OCI-M2 (cell line): ENCODE measurements at regions not wholly inside any gene's neighbourhood (a gene's known extent, or its start where the extent isn't known, plus 50 kb on each side); places are given as distances from the start of the nearest gene placed in this dataset.

Source experiments
- DNase-seq: peaks from one replicate; lab custom pipeline; 2025; ENCODE audit not compliant: unreplicated experiment; lab: John Stamatoyannopoulos, UW

DNA sequence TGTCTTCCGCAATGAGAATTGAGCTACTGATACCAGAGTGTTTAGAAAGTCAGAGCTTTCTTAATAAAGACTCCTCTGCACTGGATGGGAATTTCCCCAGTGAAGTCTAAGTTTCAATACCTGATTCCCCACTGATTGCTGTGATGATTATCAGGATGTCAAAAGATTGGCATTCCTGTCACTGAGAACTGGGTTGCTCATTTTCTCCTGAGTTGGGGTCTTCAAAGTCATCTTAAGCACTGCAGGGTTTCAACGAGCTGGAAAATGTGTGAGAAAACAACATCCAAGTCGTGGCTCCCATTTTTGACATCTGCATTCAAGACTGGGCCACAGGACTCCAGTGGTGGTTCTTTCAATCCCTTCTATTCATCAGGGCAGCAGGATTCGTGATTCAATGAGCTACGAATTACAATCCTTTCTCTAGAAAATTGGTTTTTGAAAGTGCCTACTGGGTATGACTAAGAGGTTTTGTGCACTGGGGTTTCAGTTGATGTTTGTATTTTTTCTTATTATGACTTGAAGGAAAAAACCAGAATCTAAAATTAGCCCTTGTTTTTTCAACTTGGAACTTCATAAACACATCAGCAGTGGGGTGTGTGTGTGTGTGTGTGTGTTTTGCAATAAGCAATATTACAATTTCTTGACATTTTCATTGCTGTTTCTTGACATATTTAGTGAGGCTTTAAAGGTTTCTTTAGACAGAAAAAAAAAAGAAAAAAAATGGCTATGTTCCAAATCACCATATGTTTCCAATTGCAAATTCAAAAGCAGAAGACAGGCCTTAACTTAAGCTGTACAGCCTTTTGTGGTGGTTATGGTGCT, 233.0 kb downstream of the FAM76B start:
- DNase-seq = no peak

DNA sequence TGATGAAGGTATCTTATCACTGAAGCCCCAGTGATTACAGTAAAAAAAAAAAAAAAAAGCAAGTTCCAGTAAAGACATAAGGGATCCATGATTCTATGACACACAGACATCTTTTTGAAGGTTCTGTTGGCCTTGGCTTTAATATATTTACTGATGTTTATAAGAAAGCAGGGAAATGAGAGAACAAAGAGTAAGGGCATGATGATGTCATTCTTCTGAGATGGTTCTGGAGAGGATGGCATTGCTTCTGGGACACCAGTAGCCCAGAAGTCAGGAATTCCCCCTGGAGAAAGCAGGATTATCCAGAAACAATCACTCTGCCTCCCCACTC, 233.6 kb downstream of the FAM76B start:
- no peak for DNase-seq

DNA sequence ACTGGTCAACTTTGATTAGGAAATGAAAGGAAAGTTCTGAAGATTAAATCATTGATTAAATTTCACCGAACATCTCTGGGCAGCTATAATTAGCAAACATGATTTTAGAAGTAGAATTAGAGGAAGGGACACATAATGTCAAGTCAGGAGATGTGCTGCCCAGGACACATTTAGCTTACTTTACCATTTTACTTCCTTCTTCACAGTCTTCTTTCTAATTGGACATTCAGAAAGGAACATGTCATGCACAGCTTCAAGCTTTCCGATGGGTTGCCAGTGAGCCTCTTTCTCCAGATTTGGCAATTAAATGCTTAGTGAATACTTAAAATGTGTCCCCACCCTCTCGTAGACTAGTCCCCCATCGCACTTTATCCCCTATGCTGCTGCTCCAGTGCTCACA, 234.7 kb downstream of the FAM76B start:
- no peak for DNase-seq

DNA sequence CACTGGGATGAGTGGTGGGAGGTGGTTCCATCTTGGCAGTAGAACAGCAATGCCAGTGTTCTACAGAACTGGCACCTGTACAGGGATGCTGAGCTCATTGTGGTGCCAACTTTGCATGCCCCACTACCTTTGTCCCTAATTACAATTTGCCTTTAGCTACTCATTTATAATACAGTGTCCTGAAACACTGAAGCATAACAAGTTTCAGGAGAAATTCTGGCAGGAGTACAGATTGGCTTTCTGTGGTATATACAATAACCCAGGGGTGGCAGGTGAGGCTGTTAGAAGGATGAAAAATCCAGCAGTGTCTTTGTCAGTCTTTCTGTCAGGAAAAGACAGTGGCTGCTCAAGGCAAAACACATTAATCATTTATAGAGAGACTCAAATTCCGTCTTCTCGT, 240.3 kb downstream of the FAM76B start:
- no peak for DNase-seq

DNA sequence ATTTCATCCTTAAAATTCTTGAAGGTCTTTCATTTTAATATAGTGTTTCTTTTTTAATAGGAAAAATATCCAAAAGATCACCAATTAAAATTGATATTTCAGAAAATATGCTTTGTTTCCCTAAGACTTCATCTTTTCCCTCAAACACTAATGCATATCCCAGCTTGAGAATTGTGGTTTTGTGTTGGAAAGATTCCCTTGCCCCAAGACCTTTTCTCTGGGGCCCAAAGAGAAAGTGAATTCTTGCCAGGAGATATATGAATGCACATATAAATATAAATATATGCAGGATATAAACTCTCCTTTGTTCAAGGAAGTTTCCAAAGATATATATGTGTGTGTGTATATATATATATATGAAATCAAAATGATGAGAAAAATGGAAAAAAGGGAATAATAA, 241.2 kb downstream of the FAM76B start:
- DNase-seq = no peak

DNA sequence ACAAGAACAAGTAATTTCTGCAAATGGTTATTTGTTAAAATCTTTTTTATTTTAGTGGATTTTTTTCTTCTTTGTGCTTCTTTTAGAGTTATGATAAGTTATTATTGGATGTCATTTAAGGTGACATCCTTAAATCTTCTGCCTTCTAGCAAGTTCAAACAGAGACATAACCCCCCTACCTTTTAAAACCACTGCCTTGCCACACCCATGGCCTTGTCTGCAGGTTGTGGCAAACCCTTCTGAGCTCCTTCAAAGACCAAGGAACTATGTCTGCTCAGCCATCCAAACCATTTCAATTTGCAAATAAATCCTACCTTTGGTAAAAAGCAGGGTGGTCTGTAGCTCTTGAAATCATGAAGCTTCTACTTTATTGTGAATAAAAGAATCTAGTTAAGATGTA, 241.6 kb downstream of the FAM76B start:
- no peak for DNase-seq

DNA sequence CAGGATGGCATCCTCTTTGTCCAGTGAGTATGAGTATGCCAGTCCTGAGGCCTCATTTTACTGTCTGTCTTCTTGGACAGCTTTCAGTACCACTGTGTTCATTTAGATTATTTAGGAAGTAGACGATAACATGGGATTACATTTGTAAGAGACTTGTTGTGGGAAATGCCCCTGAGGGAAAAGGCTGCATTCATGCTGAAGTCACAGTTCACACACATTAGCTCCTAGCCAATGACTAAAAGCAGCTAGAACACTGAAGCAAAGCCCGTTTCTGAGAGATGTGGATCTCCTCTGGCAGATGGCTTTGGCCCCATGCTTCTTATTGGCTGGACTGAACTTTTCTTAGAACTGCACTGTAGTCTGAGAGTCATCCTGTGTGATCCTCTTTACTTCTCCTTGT, 242.4 kb downstream of the FAM76B start:
- no peak for DNase-seq

DNA sequence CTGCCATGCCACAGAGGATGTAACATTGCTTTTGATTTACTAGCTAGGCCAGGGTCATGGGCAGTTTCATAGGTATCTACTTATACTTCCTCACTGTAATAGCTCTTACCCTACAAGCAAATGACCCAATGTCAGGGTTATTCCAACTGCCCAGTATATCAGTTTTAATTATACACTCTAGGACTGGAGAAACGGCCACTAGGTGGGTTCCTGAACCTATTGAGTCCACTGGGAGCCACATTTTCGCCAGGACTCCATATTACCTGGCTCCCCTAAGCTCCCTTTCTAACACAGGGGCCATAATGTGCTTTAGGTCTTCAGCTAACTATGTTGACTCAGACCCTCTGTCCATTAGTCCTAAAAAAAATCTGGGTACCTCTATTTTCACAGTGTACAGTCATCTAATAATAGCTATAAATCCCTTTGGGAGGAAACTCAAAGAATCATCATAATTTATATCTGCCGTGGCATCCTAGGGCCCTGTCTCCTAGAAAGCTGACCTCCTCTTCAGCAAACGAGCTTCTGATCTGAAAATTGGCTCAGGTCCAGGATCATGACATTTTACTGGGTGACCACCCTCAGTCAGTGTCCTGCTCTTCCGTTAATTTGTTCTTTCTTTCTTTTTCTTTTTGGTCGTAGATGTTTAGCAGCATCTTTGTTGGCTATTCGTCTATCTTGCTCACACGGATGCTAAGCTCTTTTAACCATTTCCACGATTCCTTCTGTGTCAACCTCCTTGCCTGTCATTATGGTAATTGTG, 244.3 kb downstream of the FAM76B start:
- no peak for DNase-seq

DNA sequence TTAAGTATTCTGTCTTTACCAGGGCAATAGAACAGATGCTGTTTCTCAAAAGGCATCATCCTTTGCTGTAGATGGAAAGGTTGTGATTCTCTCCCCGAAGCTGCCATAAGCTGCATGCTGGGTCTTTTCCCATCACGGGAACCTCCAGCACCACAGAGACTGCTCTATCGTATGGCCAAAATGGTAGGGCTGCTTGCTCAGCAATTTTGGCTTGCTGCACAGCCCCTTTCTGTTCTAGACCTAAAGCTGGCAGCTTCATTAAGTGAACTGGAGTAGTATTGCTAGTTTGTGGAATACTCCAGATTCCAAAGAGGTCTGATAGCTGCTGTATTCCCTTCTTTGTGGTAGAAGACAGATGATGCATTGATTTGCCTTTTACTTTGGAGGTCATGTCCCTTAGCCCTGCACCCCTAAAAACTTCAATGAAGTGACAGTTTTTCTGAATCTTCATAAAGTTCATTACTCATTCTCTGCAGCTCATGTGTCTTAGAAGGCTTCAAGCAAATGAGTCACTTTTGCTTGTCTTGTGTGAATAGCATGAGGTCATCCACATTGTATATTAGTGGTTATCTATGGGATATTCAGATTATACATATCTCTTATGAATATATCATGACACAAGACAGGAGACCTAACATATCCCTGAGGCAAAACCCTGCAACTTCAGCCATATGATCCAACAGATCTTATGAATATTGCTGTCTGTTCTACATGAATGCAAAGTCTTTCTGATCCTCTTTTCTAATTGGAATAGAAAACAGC, 245.3 kb downstream of the FAM76B start:
- DNase-seq = no peak

DNA sequence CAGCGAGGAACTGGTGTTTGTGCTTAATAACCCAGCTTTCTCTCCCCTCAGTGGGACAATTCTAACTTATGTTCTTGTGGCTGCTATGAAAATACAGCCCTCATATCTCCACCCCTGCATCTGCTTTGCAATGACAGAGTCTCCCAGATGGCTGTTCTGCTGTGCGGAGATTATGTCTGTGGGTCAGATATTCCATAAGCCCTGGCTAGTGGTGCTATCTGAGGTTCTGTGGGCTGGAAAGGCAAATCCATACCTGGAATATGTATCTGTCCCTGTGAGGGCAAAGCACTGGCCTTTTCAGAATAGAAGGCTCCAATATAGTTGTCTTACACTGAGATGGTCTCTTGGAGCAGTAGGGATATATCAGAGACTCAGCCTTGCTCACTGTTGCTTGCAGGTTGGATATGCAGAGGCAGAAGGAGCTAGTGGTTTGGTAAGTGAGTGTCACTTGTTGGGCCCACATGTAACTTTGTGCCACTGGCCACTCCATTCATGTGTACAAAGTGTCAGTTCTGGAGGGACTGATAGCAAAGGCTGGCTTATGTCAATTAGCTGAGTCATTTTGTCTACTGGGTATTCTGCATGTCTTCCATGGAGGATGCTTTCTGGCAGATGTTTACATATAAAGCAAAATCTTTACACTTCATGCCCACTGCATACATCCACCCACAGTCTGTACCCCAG, 246.6 kb downstream of the FAM76B start:
- peak; percentile 30 for DNase-seq

DNA sequence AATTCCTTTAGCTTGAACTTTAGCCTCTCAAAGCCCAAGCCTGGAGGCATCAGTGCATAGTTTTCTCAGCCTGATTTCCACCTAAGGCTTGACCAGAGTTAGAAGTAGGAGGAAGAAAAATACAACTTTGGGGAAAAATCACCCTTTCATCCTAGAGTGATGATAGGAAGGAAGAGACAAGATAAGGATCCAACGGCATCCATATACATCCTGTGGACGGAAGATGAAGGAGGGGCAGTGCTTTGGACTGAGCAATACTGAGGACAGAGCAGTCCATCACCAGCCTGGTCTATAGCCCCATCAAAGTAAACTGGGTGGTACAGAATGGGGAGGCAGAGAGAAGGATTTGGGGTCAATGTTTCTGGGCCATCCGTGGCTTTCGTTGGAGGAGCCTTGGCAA, 247.9 kb downstream of the FAM76B start:
- DNase-seq = no peak

DNA sequence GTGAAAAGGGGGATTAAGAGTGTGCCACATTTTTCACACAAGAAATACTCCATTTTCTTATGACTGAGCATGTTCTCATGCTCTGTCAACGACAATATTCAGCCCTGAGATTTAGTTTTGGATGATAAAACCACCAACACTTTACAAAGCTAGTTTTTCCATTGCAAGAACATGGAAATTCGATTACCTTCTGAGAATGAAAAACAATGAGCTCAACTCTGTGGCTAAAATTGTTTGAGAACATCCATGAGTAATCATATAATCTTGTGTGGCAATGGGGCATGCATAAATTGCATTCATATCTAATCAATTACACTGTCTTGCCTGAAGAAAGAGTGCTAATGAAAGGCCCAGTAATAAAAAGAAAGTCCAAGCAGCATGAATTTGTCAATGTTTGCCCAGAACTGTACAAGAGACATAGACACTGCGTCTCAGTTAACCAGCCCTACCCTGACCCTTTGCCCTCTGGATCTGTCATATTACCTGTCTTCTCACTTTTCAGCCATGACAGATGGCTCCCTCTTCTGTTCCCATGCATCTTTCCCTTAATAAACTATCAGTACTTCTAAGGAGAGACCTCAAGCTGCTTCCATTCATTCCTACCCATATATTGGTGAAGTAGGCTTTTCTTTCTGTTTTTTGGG, 253.4 kb downstream of the FAM76B start:
- no peak for DNase-seq

DNA sequence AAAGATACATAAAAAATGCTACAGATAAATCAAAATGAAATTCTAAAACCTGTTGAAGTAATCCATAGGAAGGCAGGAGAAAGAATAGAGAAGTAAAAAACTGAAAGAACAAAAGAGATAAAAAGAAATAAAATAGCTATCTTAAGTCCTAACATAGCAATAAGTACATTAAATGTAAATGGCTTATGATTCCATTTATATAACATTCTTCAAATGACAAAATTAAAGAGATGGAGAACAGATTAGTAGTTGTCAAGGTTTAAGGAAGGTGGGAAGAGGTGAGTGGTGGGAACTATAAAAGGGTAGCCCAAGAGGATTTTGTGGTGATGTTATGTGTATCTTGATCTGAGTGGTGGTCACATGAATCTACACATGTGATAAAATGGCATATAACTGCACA, 254.8 kb downstream of the FAM76B start:
- no peak for DNase-seq

DNA sequence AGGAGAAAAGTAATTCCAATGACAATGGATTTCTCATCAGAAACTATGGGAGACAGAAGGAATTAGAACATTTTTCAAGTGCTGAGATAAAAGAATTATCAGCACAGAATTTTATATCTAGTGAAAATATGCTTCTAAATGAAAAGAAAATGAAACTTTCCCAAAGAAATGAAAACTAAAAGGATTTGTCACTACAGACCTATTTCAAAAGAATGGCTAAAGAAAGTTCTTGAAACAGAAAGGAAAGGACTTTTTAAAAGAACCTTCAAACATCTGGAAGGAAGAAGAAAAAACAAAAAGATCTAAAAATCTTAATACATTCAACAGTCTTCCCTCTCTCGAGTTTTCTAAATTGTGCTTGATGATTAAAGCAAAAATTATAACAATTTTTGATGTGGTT, 255.4 kb downstream of the FAM76B start:
- DNase-seq = no peak

DNA sequence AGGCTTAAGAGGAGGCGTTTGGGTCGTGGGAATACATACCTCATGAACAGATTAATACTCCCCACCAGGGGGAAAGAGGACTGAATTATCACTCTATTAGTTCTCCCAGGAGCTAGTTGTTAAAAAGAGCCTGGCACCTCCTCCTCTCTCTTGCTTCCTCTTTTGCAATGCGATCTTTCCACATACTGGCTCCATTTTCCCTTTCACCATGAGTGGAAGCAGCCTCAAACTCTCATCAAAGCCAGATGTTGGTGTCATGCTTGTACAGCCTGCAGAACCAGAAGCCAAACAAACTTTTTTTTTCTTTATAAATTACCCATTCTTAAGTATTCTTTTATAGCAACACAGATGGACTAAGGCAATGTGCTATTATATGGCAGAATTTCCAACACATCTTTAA, 258.5 kb downstream of the FAM76B start:
- DNase-seq = no peak

DNA sequence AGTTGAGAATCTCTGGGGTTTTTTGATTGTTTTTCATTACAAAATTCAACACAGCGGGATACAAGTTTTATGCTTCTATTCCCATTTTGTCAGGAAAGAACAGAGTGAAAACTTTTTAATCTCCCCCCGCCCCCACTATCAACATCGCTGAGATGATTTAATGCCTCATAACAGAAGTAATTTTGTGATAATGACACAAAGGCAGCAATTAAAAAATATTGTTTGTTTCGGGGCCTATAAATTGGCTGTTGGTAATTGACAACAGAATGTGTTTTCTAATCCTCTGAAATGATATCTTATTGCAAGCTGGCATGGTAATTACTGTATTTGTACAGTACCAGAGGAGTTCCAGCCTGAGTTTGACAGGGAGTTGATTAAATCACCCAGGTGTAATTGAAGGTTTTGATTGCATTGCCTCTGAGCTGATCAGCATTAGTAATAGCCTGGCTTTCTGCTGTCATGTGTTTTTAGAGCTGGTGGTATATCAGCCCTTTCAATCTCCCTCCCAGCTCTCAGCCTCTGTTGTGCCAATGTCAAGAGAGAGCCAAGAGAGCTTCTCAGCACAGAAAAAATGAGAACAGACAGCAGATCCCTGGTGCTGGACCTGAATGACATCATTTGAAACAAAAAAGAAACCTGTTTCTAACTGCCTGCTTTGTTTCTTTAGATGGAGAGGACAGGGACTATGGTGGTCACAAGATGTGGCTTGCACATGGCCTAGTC, 265.1 kb downstream of the FAM76B start:
- no peak for DNase-seq

DNA sequence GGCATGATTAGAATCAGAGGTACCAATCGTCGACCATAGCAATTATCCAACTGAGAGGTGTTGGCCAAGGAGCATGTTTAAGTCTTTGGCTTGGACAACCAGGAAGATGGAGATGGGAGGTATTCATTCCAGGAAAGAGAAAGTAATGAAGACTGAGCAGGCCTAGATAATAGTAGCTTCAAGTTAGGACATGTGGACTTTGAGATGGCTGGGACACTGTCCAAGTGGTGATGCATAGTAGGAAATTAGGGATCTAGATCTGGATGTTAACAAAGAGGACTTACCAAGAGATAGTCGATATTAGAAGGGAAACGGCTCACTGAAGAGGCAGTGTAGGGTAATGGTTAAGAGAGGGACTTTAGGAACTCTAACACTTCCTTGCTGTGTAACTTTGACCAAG, 266.7 kb downstream of the FAM76B start:
- no peak for DNase-seq

DNA sequence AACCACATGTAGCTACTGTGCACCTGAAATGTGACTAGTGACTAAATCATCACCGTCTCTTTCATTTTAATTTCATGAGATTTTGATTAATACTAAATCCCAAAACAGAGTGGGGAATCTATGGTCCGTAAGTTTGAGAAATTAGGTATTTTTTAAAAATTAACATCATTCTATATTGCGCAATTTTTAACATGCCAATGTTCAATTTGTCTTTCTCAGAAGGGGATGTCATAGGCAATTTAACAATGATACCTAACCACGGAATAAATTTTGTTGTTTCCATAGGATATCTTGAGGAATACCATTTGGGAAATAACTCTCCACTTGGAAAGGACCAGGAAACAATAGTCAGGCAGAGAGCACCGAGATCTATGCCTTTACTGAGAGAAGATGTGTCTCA, 267.7 kb downstream of the FAM76B start:
- DNase-seq = no peak

DNA sequence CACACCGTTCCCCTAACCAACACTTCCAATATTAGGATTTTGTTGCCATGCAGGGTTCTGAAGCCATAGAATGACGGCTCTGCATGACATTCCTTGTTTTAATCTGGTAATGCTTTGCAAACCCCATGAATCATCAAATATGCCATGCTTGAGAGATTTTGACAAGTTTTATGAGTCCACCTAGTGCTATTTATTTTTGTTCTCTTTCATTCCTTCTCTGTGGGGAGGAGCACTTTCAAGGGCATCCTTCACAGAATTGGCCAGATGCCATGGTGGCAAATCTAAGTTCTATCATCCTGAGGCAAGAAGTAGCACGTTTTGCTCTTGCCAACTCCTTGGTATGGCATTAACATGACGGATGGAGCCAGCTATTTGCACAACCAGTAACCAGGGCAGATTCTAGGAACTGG, 268.4 kb downstream of the FAM76B start:
- no peak for DNase-seq
